ENCODE measurements at regions not wholly inside any gene's neighbourhood (a gene's known extent, or its start where the extent isn't known, plus 50 kb on each side); places are given as distances from the start of the nearest gene placed in this dataset.

DNA sequence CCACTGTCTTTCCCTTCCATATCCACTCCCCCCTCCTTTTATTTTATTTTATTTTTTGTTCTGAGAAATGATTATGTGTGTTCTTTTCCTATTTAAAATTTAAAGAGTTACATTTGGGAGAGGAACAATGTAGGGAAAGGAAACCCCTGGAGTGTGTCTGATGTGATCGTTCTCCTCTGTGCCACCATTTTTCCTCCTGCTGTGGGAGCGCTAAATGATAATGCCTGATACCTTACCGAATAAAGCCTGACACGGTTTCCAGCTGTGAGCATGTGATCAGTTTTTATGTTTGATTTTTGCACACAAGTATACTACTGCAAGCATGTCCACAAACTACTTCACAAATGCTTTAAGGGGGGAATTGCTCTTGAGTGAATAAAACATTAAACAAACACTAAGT, 317.8 kb upstream of the FANCL start:
- CTCF ChIA-PET, result no interaction called here
- POLR2A ChIA-PET, result no interaction called here

DNA sequence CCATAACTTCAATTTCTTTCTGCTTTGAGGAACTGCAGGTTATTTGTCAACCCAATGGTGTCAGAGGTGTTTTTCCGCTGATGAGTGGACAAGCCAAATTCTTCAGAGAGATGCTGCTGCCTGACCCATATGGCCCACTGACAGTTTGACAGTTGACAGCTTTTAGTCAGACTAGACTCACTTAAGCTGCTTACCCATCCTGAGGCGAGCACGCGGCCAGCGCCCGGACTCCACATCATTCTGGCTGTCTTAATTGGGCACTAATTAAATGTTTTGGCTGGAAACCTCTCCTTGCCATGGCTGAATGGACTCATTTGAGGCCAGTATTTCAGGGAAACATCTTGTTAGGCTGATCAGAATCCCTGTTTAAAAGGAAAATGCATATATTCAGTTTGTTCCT, 316.1 kb upstream of the FANCL start:
- ChIA-PET CTCF (no interaction called here), POLR2A (no interaction called here)

DNA sequence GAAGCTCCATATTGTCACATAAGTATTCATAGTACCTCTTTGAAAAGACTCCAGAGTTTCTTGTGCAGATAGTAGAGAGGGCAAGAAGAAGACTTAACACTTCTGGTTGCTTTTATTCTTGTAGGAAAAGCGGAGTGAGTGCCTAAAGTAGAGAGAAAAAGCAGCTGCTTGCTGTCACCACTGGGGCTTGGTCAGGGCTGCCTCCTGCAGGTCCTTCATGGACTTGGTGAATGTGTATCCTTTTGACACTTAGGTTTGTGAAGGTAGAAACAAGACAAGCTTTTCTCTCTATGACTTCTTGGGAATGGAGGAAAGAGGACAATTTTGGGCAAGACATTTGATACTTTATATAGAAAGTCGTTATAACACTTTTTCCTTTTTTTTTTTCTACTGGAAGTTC, 312.8 kb upstream of the FANCL start:
- POLR2A ChIA-PET, result no interaction called here

DNA sequence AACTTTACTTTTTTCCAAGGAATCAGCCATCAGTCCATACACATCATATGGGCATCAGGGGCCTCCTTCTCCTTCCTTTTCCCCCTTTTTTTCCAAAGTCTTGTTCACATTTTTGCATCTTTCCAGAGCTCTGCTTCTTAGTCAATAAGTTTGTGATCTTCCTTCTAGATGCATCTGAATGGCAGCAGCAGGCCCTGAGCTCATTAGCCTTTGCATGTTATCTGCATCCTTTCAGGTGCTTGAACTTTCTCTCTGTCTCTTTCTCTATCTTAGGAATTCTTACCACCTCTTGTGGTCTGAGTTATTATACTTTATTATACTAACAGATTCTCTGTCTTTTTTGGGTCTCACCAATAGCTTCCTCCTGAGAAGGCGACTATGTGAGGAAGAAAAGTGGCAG, 312.4 kb upstream of the FANCL start:
- CTCF ChIA-PET, result no interaction called here
- POLR2A ChIA-PET, result no interaction called here

More for the DNA sequence above, 312.8 kb upstream of the FANCL start:
- CTCF ChIA-PET, result no interaction called here

DNA sequence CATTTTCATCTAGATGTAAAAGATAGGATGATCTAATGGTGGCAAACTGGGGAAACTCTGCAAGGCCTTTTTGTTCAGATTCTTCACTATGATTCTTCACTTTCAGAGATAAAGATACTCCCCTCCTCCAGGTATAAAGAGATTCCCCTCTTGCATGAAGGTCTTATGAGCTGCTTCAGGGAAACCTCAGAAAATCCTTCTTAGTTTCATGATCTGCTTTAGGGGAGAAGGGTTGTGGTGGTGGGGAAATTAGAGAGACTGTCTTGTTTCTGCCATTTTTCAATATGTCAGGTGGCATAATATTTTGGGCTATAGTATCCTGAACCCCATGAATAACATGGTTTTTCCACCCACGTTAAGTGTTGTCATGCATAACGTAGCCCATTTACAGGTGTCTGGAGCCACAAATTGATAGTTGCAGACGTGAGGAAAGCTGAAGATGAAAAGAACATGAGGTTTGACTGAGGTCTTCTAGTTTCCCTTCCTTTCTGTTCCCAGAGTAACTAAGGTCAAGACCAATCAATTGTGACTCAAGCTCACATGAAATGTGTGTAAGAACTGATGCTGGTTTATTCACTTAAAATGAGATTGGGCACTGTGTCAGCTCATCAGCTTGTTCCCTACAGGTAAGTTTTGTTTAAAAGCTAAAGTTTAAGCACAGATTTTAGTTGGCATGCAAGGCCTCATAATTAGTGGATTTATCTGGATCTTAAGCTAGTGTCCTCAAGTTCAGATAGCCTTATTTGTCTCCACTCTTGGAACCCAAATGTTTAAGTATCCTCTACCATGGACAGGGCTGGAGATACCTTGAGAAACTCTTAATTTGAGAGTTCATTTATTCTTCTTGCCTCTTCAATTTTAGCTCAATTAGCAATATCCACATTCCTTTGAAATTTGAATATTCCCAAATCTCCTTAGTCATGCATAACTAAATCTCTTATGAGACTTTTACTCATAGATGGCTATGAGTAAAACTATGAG, 304.5 kb upstream of the FANCL start:
- POLR2A ChIA-PET, result interaction anchor here (0.6 kb wide), 1 partner anchor 95 kb away, joined by 5 read pairs; no protein-coding TSS in a partner anchor
- CTCF ChIA-PET, result no interaction called here

DNA sequence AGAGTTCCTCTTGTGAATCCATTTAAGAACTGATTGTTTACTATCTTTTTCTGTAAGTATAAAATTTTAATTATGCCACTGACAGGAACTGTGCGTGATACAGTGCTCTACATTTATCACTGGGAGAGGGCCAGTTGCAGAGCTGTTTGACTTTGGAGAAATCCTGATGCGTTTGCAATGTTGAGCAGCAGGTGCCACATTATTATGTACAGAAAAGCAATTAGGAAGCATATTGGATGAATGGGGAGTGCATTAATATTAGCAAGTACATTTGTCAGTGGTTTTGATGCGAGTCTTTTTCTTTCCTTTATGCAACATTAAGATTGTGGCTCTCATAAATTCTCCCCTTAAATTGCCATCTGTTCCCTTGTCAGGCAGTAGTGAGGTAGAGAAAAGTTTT, 302.3 kb upstream of the FANCL start:
- ChIA-PET POLR2A (no interaction called here), CTCF (no interaction called here)

DNA sequence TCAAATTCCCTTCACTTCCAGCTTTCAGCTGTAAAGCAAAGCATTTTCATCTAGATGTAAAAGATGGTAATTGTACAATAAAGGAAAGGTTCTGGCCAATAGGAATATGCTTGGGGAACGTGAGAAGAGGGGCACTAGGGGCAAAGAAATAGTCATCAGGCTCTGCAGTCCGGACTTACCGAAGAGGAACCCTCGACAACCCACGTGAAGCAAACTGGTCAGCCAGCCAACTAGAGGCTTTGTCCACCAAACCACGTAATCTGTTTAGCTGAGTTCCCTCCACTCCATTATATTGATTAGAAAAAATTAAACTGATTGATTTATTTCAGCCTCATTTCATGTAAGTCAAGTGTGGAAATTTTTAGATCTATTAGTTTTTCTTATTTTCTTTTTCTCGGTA, 300.4 kb upstream of the FANCL start:
- POLR2A ChIA-PET, result no interaction called here
- CTCF ChIA-PET, result interaction anchor here (0.6 kb wide), 1 partner anchor 1429 kb away, joined by 4 read pairs; no protein-coding TSS in a partner anchor

DNA sequence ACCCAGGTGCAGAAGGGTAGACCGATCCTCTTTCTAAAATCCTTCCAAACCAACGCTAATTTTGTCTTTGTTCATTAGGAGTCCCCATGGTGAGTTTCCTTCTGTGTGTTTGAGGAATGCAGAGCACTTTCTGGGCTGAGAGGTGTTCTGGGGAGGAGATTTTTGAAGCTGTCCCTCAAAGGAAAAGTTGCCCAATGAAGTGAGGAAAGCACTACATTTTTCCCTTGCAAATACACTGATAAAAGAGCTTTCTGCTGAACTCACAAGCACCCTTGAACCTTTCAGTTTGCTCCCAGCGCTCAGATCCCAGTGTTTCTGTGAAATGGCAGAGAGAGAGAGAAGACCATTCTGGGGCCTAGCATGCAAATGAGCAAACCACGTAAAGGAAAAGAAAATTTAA, 299.6 kb upstream of the FANCL start:
- ChIA-PET POLR2A (no interaction called here), CTCF (interaction anchor here (0.6 kb wide), 1 partner anchor 1430 kb away, joined by 4 read pairs; no protein-coding TSS in a partner anchor)

DNA sequence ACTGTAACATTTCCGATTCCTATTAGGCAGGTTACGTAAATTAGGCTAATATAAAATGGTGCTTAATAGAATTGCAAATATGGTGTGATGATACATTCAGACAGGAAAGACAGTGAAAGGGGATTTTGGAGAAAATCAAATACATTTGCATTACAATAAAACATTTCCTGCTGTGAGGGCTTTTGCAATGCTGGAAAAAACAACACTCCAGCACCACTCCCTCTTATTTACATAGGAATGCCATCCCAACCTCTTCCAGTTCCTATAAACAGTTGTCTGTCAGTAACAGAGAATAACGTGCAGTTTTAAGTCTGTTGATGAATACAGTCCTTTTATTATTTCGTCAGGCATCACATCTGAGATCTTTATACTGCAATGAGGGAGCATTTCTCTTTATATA, 298.8 kb upstream of the FANCL start:
- CTCF ChIA-PET, result no interaction called here
- POLR2A ChIA-PET, result no interaction called here

DNA sequence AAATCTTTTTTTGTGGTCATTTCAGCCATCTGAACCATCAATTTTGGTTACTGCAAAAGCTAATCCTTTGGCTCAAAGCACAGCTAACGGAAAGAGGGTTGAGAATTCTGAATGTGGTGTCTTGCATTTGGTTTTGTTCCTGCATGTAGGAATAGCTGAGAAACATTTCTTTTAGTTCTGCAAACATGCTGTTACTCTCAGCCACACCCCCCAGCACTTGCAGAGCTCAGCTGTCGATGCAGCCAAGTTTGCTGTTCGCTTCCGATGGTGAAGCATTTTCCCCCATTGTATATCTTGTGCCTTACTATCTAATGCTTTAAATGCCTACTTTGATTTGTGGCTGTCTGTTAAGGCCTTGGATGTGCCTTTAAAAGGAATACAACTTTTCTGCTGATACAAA, 294.9 kb upstream of the FANCL start:
- ChIA-PET CTCF (no interaction called here), POLR2A (no interaction called here)

DNA sequence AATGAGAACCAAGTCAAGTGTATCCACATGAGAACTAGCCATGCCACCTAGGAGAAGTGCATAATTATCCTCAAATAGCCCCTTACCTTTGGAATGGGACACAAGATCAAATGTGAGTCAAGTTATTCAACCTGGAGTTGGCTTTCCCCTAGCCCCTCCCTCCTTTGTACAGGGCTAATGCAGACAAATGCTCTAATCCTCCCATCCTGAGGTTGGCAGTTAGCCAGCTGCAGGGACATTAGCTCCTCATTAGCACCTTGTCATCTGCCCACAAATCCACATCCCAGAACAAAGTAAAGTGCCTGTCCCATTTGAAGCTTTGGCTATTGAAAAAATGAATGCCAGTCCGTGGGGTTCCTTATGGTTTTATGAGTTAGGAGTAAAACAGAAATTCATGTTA, 294.1 kb upstream of the FANCL start:
- POLR2A ChIA-PET, result no interaction called here

DNA sequence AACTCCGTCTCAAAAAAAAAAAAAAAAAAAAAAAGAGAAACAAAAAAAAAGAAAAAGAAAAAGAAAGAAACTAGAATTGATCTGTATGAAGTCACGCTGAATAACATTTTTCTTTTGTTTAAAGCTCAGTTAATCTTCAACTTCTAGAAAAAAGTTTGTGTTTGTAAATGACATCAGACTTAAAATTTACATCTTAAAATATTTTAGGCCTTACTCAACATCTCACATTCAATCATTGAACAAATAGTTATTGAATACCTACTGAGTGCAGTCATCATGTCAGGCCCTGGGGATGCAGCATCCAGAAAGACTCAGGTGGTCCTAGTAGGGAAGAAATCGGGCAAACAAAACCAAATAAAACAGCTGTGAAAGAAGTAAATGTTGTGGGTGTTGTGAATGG, 292.3 kb upstream of the FANCL start:
- POLR2A ChIA-PET, result no interaction called here
- CTCF ChIA-PET, result interaction anchor here (0.6 kb wide), 1 partner anchor 462 kb away, joined by 3 read pairs; no protein-coding TSS in a partner anchor

More for the DNA sequence above, 294.1 kb upstream of the FANCL start:
- CTCF ChIA-PET, result no interaction called here

DNA sequence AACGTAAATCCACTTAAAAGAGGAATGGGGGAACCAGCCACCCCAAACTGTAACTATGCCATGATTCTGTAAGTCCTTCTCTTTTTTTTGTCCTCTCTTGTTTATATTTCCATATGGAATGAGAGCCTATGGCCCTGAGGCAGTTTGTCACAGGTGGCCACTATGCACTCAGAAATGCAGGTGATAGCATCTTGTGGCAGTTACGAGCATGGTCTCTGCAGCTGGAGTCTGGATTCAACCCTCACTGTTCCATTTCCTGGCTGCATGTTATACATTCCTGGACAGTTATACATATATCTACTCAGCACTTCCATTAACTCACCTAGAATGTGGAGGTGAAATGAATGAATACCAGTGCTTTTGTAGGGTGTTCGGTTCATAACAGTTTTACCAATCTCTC, 291.5 kb upstream of the FANCL start:
- CTCF ChIA-PET, result interaction anchor here (0.6 kb wide), 1 partner anchor 461 kb away, joined by 3 read pairs; no protein-coding TSS in a partner anchor
- POLR2A ChIA-PET, result no interaction called here

DNA sequence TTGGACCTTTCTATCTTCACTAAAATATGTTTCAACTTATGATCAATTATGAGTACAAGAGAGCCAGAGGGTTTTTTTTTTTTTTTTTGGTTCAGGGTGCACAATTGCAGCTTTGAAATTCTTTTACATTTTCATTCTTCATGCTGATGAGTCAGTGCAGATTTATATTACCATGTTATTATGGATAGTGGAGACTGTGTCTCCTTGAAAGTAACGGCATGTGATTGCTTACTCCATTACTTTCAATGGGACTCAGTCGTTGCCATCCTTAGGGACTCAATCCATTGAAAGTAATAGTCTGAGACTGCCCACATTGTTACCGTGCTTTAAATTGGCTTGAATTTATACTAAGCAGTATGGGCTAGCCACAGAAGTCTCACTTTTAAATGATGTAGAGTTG, 286.5 kb upstream of the FANCL start:
- CTCF ChIA-PET, result no interaction called here
- POLR2A ChIA-PET, result no interaction called here

DNA sequence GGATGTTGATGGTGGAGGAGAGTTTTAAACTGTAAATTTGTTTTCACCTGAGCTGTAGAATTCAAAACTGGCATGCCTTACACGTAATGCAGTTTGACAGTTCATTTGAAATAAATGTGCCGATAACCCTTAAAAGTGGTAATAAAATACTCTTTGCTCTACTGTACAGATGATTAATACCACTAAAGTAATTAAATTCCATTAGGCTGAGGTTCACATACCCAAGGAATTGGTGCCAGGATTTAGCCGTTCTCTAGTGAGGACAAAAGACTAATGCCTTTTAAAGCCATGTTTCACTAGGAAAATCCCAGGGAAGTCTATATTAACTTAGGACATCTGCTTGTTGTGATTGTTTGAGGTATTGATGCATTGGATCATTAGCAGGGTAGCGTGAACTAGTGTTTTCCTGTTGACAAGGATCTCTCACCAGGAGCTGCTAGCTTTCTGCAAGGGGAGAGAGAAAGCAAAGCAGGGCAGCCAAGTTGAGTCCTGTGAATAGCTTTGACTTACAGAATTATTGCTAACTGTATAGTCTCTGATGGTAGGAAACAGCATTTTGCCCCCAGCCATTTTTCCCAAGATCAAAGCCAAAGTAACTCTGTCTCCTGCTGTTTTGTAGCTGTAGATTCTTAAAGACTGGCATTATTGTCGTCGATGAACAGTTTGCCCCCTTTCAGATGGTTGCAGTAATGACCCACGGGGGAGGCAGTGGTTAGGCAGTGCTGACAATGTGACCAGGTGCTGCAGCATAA, 280.9 kb upstream of the FANCL start:
- ChIA-PET CTCF (no interaction called here), POLR2A (no interaction called here)

DNA sequence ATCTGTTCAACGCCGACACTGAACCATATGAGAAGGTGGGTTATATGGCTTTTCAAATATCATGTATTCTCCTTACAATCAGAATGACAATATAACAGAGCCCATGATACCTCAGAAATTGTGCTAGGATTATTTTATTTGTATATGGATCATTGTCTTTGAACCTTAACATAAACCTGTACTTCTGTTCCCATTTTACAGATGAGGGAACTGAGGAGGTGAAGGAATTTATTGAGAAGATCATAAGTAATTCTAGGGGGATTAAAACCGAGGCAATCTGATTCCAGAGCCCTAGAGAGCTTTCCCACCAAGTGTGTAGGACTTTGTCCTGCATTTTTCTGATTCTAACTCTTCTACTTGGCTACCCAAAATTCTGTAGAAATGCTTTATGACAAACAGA, 279.8 kb upstream of the FANCL start:
- POLR2A ChIA-PET, result no interaction called here
- CTCF ChIA-PET, result no interaction called here

DNA sequence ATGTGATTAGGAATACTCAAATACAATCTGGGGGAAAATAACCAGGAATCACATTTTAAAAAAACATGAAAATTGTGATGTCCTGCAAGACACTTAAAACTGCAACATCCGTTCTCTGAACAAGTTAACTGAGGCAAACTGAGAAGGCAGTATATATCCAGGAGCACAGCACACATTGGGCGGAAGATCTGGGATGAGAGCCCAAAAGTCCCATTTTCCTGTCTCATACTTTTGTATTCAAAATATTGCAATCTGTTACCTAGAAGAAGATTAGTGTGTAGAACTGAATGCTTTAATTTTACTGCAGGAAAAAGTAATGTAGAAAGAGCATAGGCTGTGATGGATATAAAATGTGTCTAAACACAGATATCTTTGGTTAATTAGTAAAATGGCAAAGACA, 276.8 kb upstream of the FANCL start:
- CTCF ChIA-PET, result no interaction called here
- POLR2A ChIA-PET, result no interaction called here

DNA sequence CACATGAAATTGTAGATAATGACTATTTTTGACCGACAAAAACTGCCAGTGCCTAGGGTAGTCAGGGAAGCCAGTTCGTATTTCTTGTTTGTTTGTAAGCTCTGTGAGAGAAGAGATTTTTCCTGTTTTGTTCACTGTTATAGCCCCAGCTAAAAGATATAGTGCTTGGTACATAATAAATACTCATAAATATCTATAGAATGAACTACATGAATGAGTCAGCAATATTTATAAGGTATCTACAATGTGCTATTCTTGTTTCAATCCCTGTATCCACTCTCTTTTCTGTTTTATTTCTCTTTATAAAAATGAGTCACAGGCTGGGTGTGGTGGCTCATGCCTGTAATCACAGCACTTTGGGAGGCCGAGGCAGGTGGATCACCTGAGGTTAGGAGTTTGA, 275.6 kb upstream of the FANCL start:
- ChIA-PET POLR2A (no interaction called here), CTCF (no interaction called here)

DNA sequence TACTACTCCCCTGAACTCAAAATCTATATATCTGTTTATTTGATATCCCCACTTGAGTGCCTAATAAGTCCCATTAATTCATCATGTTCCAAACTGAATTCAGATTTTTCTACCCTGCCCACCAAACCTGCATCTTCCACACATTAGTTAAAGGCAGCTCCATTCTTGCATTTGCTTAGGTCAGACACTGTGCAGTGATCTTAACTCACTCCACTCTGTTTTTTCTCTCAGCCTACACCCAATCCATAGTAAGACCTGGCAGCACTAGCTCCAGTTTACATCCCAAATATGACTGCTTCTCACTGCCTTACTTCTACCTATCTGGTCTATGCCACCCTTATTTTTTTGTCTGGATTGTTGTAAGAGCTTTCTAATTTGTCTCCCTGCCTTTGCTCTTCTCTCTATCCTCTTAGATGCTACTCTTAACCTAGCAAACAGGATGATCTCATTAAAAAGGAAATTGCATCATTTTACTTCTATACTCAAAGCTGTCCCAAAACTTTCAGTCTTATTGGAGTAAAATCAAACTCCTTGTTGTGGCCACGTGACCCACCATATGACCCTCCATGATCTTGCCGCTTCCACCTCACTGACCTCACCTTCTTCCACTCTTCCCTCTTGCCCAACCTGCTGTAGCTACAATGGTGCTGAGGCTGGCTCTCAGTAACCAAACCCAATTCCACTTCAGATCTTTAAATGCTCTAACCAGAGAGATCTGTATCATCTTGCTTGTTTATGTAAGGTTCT, 274.9 kb upstream of the FANCL start:
- POLR2A ChIA-PET, result no interaction called here
- CTCF ChIA-PET, result no interaction called here

DNA sequence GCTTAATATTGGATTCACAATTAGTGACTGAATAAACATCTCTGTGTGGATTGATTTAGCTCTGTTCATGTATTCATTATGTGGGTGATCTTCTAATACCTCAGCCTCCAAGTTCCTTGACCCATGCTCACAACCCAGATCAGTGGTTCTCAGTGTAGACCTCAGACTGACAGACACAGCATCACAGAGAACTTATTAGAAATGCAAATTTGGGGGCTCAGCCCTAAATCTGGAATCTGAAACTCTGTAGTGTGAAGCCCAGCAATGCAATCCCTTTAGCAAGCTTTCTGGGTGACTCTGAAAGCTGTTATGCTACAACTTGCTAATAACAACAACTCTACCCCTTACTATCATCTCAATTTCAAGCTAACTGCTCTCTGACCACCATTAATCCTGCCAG, 273.1 kb upstream of the FANCL start:
- ChIA-PET CTCF (no interaction called here), POLR2A (no interaction called here)

DNA sequence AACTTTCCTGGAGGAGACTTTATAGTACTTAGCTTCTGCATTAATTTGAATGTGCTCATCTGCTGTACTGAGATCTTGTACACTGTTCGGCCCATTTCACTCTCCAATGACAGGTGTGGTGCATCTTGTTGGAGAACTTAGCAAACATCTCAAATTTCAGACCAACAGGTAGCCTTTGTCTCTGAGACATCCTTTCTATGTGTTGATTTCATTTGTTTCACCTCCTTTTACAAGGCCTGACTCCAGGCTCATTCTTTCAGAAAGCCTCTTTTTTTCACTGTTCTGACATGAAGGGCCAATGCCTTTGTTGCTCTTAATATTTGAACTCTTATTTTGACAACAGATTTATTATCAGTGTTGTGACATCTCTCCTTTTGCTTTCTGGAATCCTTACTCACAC, 271.8 kb upstream of the FANCL start:
- POLR2A ChIA-PET, result no interaction called here
- CTCF ChIA-PET, result no interaction called here

Measured in activated CD8-positive, alpha-beta memory T cell treated with anti-CD3 and anti-CD28 coated beads for 36 hours (primary cell).